Endothelial cell of umbilical vein (primary cell): ENCODE measurements at regions not wholly inside any gene's neighbourhood (a gene's known extent, or its start where the extent isn't known, plus 50 kb on each side); places are given as distances from the start of the nearest gene placed in this dataset.

ENCODE experiments used
- BruUV-seq: library from RNA; stranded (reverse); fragments of 400-500 nt; replicated peaks from 2 replicates; lab custom pipeline; 2021; lab: Mats Ljungman, UMichigan
- CTCF ChIA-PET: fragments of 300-600, 350-600 bp; sonication (Branson Sonifier 250); formaldehyde crosslinking; loops from one replicate; lab custom pipeline; 2021; ENCODE audit warnings: antibody characterized with exemption, inconsistent platforms; lab: Charles Lee
- POLR2A ChIA-PET: fragments of 300-600, 350-600 bp; sonication (Branson Sonifier 250); formaldehyde crosslinking; loops from one replicate; lab custom pipeline; 2021; ENCODE audit warnings: antibody characterized with exemption, inconsistent platforms; lab: Charles Lee
- DNase-seq: peaks from one replicate; pipeline ENCODE4 v3.0.0-alpha.2; 2011; ENCODE audit warnings: low read depth, low spot score
- FAIRE-seq: peaks from 2 replicates; lab custom pipeline; 2011; peaks lifted over from hg19 to GRCh38; lab: Jason Lieb, UNC
- H2AFZ ChIP-seq: 2 replicates; pipeline ENCODE4 v1.6.0; 2012; ENCODE audit warnings: low read depth, low read length, control low read depth, inconsistent platforms
- H3K27ac ChIP-seq: 2 replicates; pipeline ENCODE4 v1.5.1; 2011; ENCODE audit warnings: low read depth, mild to moderate bottlenecking, control low read depth, low read length, moderate library complexity; ENCODE audit not compliant: insufficient read depth
- H3K27me3 ChIP-seq, 2 experiments: 2 replicates each; pipeline versions ENCODE4 v1.6.0 to v1.6.1; 2011; ENCODE audit warnings: low read length in 2 of 2, mixed read lengths in 1 of 2; ENCODE audit not compliant: control insufficient read depth in 2 of 2, insufficient read depth in 2 of 2
- H3K36me3 ChIP-seq, 2 experiments: 2 replicates in 1 of 2; 3 replicates in 1 of 2; pipeline ENCODE4 v1.5.1; 2011; ENCODE audit warnings: low read length in 2 of 2, mild to moderate bottlenecking in 1 of 2, moderate library complexity in 1 of 2; ENCODE audit not compliant: control insufficient read depth in 2 of 2, insufficient read depth in 2 of 2; ENCODE audit errors: extremely low read depth in 1 of 2
- H3K4me1 ChIP-seq: 3 replicates; pipeline ENCODE4 v1.5.1; 2011; ENCODE audit warnings: mild to moderate bottlenecking, low read length; ENCODE audit not compliant: control insufficient read depth, insufficient read depth; ENCODE audit errors: extremely low read depth
- H3K4me2 ChIP-seq: 2 replicates; pipeline ENCODE4 v1.6.1; 2011; ENCODE audit warnings: low read length, control low read depth, mixed read lengths; ENCODE audit not compliant: insufficient read depth
- H3K4me3 ChIP-seq, 3 experiments: fragments of 200-600 bp in 1 of 3; sonication (generic), shearing (Covaris generic) in 1 of 3; replicated peaks in 1 of 3; 2 replicates each; pipeline ENCODE4 v1.5.1; 2011 to 2016; ENCODE audit warnings: control low read depth in 3 of 3, low read length in 3 of 3, mild to moderate bottlenecking in 2 of 3, inconsistent platforms in 1 of 3, low read depth in 1 of 3, moderate library complexity in 1 of 3; ENCODE audit not compliant: insufficient read depth in 1 of 3
- H3K79me2 ChIP-seq: 2 replicates; pipeline ENCODE4 v1.6.0; 2012; ENCODE audit warnings: low read length, inconsistent platforms; ENCODE audit not compliant: control insufficient read depth, insufficient read depth
- H3K9ac ChIP-seq: replicated peaks from 2 replicates; pipeline ENCODE3; 2011; ENCODE audit warnings: low read length, control low read depth; ENCODE audit not compliant: insufficient read depth; ENCODE audit errors: extremely low read depth
- H3K9me1 ChIP-seq: replicated peaks from 3 replicates; pipeline ENCODE4 v1.6.0; 2011; ENCODE audit warnings: mild to moderate bottlenecking, low read length; ENCODE audit not compliant: control insufficient read depth, insufficient read depth; ENCODE audit errors: extremely low read depth
- H3K9me3 ChIP-seq: replicated peaks from 2 replicates; pipeline ENCODE4 v1.5.1; 2012; ENCODE audit warnings: low read length, inconsistent platforms; ENCODE audit not compliant: control insufficient read depth, insufficient read depth
- H4K20me1 ChIP-seq: replicated peaks from 2 replicates; pipeline ENCODE3; 2011; ENCODE audit warnings: mild to moderate bottlenecking, low read length; ENCODE audit not compliant: control insufficient read depth, insufficient read depth; ENCODE audit errors: extremely low read depth
- CTCF ChIP-seq, 2 donors: IDR thresholded peaks; 1 replicate in 1 of 2; 2 replicates in 1 of 2; pipeline ENCODE4 v1.5.1; 2011; ENCODE audit warnings: low read length in 2 of 2, mild to moderate bottlenecking in 2 of 2, moderate library complexity in 2 of 2, control low read depth in 1 of 2, inconsistent platforms in 1 of 2, low read depth in 1 of 2; ENCODE audit not compliant: insufficient read depth in 1 of 2; ENCODE audit errors: extremely low read depth in 1 of 2
- EZH2 ChIP-seq: IDR thresholded peaks from 2 replicates; pipeline ENCODE4 v1.6.1; 2012; ENCODE audit warnings: borderline replicate concordance, low read depth, mild to moderate bottlenecking, moderate library complexity, low read length, inconsistent platforms; ENCODE audit not compliant: severe bottlenecking
- FOS ChIP-seq: IDR thresholded peaks from 2 replicates; pipeline ENCODE4 v1.6.1; 2011; ENCODE audit warnings: mild to moderate bottlenecking, low read length, moderate library complexity, borderline replicate concordance; ENCODE audit not compliant: insufficient read depth
- JUN ChIP-seq: IDR thresholded peaks from 2 replicates; pipeline ENCODE4 v1.6.1; 2011; ENCODE audit warnings: borderline replicate concordance, low read depth; ENCODE audit not compliant: insufficient read length, insufficient read depth
- MAX ChIP-seq: IDR thresholded peaks from 2 replicates; pipeline ENCODE4 v1.6.1; 2011; ENCODE audit not compliant: insufficient read depth, insufficient read length
- MYC ChIP-seq: IDR thresholded peaks from one replicate; pipeline ENCODE4 v1.6.1; 2011; ENCODE audit warnings: mild to moderate bottlenecking, low read depth, low read length
- POLR2A ChIP-seq: IDR thresholded peaks from 2 replicates; pipeline ENCODE4 v1.6.1; 2012; ENCODE audit warnings: low read depth, mild to moderate bottlenecking, control low read depth, low read length
- POLR2AphosphoS5 ChIP-seq: IDR thresholded peaks from 2 replicates; pipeline ENCODE4 v1.6.1; 2012; ENCODE audit warnings: low read depth, mild to moderate bottlenecking, control low read depth, low read length, moderate library complexity; ENCODE audit not compliant: insufficient read depth
- dilution Hi-C: fragments of 300-500 bp; cut with MboI; formaldehyde crosslinking; loops from one replicate; pipeline ENCODE4 v1.15.0; 2019; ENCODE audit warnings: low sequenced_read_pairs; ENCODE audit not compliant: extremely low pct_ligation_motif_present
- intact Hi-C: fragments of 100-400 bp; cut with micrococcal nuclease; formaldehyde crosslinking; loops from one replicate; pipeline ENCODE4 v1.10.0; 2022

- intact Hi-C loops: loop anchor here (1.0 to 5.0 kb wide), 2 partner anchors 36 to 234 kb away; no protein-coding TSS in a partner anchor
- dilution Hi-C loops: no loop called here
- no peak overlapping the region for H3K27ac ChIP-seq
- peaks cover 16% of the 10 kb centered on the region for H3K4me1 ChIP-seq
- H3K4me2 ChIP-seq: no peak overlapping the region
- H3K4me3 ChIP-seq: no peak overlapping the region
- no peak overlapping the region for H3K9ac ChIP-seq
- FAIRE-seq (no peak), DNase-seq (peak; percentile 25)
- POLR2A ChIA-PET: interaction anchor here (0.5 kb wide), 1 partner anchor 65 kb away, joined by 3 read pairs; no protein-coding TSS in a partner anchor
- H3K27me3 ChIP-seq: no peaks in the 10 kb centered on the region
- BruUV-seq: no TSS peak
- H3K9me1 ChIP-seq: no peaks in the 10 kb centered on the region
- no peaks in the 10 kb centered on the region for H3K9me3 ChIP-seq
- H3K36me3 ChIP-seq: no peaks in the 10 kb centered on the region
- peak; percentile 21 for TF ChIP-seq FOS
- TF ChIP-seq CTCF (IDR thresholded peaks at IDR 0.05; ENCODE audit: extremely low read depth in 1 of 2, insufficient read depth in 1 of 2, low read depth in 1 of 2, low read length in 2 of 2): no peak
- H4K20me1 ChIP-seq: no peaks in the 10 kb centered on the region
- H3K79me2 ChIP-seq: no peaks in the 10 kb centered on the region
- H2AFZ ChIP-seq: no peak overlapping the region
- CTCF ChIA-PET: interaction anchor here (1.0 to 1.4 kb wide), 2 partner anchors 9 to 30 kb away, joined by 3 to 5 read pairs; no protein-coding TSS in a partner anchor
Observed at GRCh38 chr12:60072911-60073310, 477.1 kb downstream of the SLC16A7 start.

GRCh38 chr12:60075091-60075490 lies 479.3 kb downstream of the SLC16A7 start:
- CTCF ChIA-PET: no interaction called here
- FAIRE-seq (no peak), DNase-seq (no peak)
- POLR2A ChIA-PET: no interaction called here
- Histone ChIP-seq H3K27ac (no peak overlapping the region), H2AFZ (no peak overlapping the region), H3K9me1 (no peaks in the 10 kb centered on the region), H3K4me2 (no peak overlapping the region), H3K9ac (no peak overlapping the region), H3K36me3 (no peaks in the 10 kb centered on the region), H3K4me1 (peaks cover 16% of the 10 kb centered on the region), H4K20me1 (no peaks in the 10 kb centered on the region), H3K27me3 (no peaks in the 10 kb centered on the region), H3K9me3 (no peaks in the 10 kb centered on the region), H3K4me3 (no peak overlapping the region), H3K79me2 (no peaks in the 10 kb centered on the region)
- BruUV-seq: no TSS peak
- dilution Hi-C loops (no loop called here), intact Hi-C loops (no loop called here)
- no peak for TF ChIP-seq POLR2A
- no peak for TF ChIP-seq POLR2AphosphoS5
- no peak for TF ChIP-seq EZH2
- TF ChIP-seq MYC: no peak
- no peak for TF ChIP-seq JUN
- no peak for TF ChIP-seq MAX
